OCI-LY1 (cell line): ENCODE measurements at regions not wholly inside any gene's neighbourhood (a gene's known extent, or its start where the extent isn't known, plus 50 kb on each side); places are given as distances from the start of the nearest gene placed in this dataset.

Experiments used
- H2AFZ ChIP-seq: fragments of 200-600 bp; sonication (generic), shearing (Covaris generic); 2 replicates; pipeline ENCODE4 v1.6.0; 2014; ENCODE audit warnings: antibody characterized with exemption, mild to moderate bottlenecking, low read length
- H3F3A ChIP-seq: fragments of 200-600 bp; sonication (generic), shearing (Covaris generic); 2 replicates; pipeline ENCODE4 v1.6.0; 2014; ENCODE audit warnings: mild to moderate bottlenecking, antibody characterized with exemption, low read length, moderate library complexity; ENCODE audit not compliant: insufficient read depth
- H3K27ac ChIP-seq: fragments of 200-600 bp; sonication (generic); 2 replicates; pipeline ENCODE4 v1.5.1; 2014; ENCODE audit warnings: low read length, mixed run types, mild to moderate bottlenecking, low read depth; ENCODE audit not compliant: poor library complexity, severe bottlenecking
- H3K27me3 ChIP-seq: fragments of 200-600 bp; sonication (generic); 2 replicates; pipeline ENCODE4 v1.6.0; 2014; ENCODE audit warnings: antibody characterized with exemption, mild to moderate bottlenecking, low read length, moderate library complexity; ENCODE audit not compliant: insufficient read depth
- H3K36me3 ChIP-seq: fragments of 200-600 bp; sonication (generic); 2 replicates; pipeline ENCODE4 v1.6.1; 2014; ENCODE audit warnings: mild to moderate bottlenecking, antibody characterized with exemption, low read length, moderate library complexity, mixed read lengths; ENCODE audit not compliant: insufficient read depth
- H3K4me1 ChIP-seq: fragments of 200-600 bp; sonication (generic); 2 replicates; pipeline ENCODE4 v1.5.1; 2014; ENCODE audit warnings: mild to moderate bottlenecking, low read length, moderate library complexity; ENCODE audit not compliant: insufficient read depth, severe bottlenecking
- H3K4me2 ChIP-seq: fragments of 200-600 bp; sonication (generic), shearing (Covaris generic); 2 replicates; pipeline ENCODE4 v1.6.1; 2014; ENCODE audit warnings: low read length
- H3K4me3 ChIP-seq: fragments of 200-600 bp; sonication (generic); 2 replicates; pipeline ENCODE4 v1.5.1; 2014; ENCODE audit warnings: low read length, low read depth, mild to moderate bottlenecking, mixed read lengths; ENCODE audit not compliant: poor library complexity, severe bottlenecking
- H3K79me2 ChIP-seq: fragments of 200-600 bp; shearing (Covaris generic); 2 replicates; pipeline ENCODE4 v1.6.1; 2016; ENCODE audit warnings: mixed run types, low read length, mixed read lengths; ENCODE audit not compliant: insufficient read depth
- H3K9ac ChIP-seq: fragments of 200-600 bp; sonication (generic), shearing (Covaris generic); 2 replicates; pipeline ENCODE4 v1.6.1; 2014; ENCODE audit warnings: mild to moderate bottlenecking, low read length, mixed read lengths
- H3K9me2 ChIP-seq: fragments of 200-600 bp; sonication (generic), shearing (Covaris generic); 2 replicates; pipeline ENCODE4 v1.6.1; 2014; ENCODE audit warnings: low read depth, mild to moderate bottlenecking, low read length, mixed read lengths
- H3K9me3 ChIP-seq: fragments of 200-600 bp; shearing (Covaris generic); 2 replicates; pipeline ENCODE4 v1.6.1; 2014; ENCODE audit warnings: low read length, mixed read lengths
- H4K20me1 ChIP-seq: fragments of 200-600 bp; sonication (generic), shearing (Covaris generic); 2 replicates; pipeline ENCODE4 v1.6.0; 2016; ENCODE audit warnings: mild to moderate bottlenecking, low read length; ENCODE audit not compliant: insufficient read depth
- CTCF ChIP-seq: fragments of 200-600 bp; sonication (generic), shearing (Covaris generic); IDR thresholded peaks from 2 replicates; pipeline ENCODE4 v1.5.1; 2017; ENCODE audit warnings: mild to moderate bottlenecking, antibody characterized with exemption, low read length, moderate library complexity, mixed read lengths
- EZH2 ChIP-seq: fragments of 200-600 bp; sonication (generic), shearing (Covaris generic); IDR thresholded peaks from 2 replicates; pipeline ENCODE4 v1.8.0; 2017; ENCODE audit warnings: borderline replicate concordance, mixed run types, mild to moderate bottlenecking, antibody characterized with exemption, low read length, moderate library complexity, mixed read lengths

GRCh38 chr13:24056616-24057137, 103.8 kb upstream of the SPATA13 start:
- no peak overlapping the region for H2AFZ ChIP-seq
- no peak overlapping the region for H3K4me2 ChIP-seq
- H3K27ac ChIP-seq, result no peak overlapping the region
- H4K20me1 ChIP-seq, result no peaks in the 10 kb centered on the region
- H3K79me2 ChIP-seq, result no peaks in the 10 kb centered on the region
- H3K36me3 ChIP-seq, result no peaks in the 10 kb centered on the region
- H3K9me2 ChIP-seq, result no peaks in the 10 kb centered on the region
- no peaks in the 10 kb centered on the region for H3F3A ChIP-seq
- no peak overlapping the region for H3K4me3 ChIP-seq
- no peak overlapping the region for H3K9ac ChIP-seq
- H3K4me1 ChIP-seq, result no peaks in the 10 kb centered on the region
- TF ChIP-seq CTCF, result no peak
- no peak for TF ChIP-seq EZH2
- no peaks in the 10 kb centered on the region for H3K27me3 ChIP-seq
- H3K9me3 ChIP-seq, result no peaks in the 10 kb centered on the region

- H3K4me2 ChIP-seq, result no peak overlapping the region
- H3K9me3 ChIP-seq, result no peaks in the 10 kb centered on the region
- H3K4me1 ChIP-seq, result no peaks in the 10 kb centered on the region
- H3K27me3 ChIP-seq, result no peaks in the 10 kb centered on the region
- no peaks in the 10 kb centered on the region for H4K20me1 ChIP-seq
- H3K9me2 ChIP-seq, result no peaks in the 10 kb centered on the region
- no peak overlapping the region for H2AFZ ChIP-seq
- no peak overlapping the region for H3K27ac ChIP-seq
- H3K36me3 ChIP-seq, result no peaks in the 10 kb centered on the region
- no peak overlapping the region for H3K4me3 ChIP-seq
- no peaks in the 10 kb centered on the region for H3K79me2 ChIP-seq
- no peaks in the 10 kb centered on the region for H3F3A ChIP-seq
- TF ChIP-seq EZH2 (no peak), CTCF (no peak)
- no peak overlapping the region for H3K9ac ChIP-seq
Measured at GRCh38 chr13:24060993-24061392, 99.5 kb upstream of the SPATA13 start.

- Histone ChIP-seq H3K4me1 (no peaks in the 10 kb centered on the region), H2AFZ (no peak overlapping the region), H3K4me2 (no peak overlapping the region), H3K9ac (no peak overlapping the region), H4K20me1 (no peaks in the 10 kb centered on the region), H3K79me2 (no peaks in the 10 kb centered on the region), H3K9me2 (no peaks in the 10 kb centered on the region), H3K4me3 (no peak overlapping the region), H3F3A (no peaks in the 10 kb centered on the region), H3K27ac (no peak overlapping the region), H3K9me3 (no peaks in the 10 kb centered on the region), H3K36me3 (no peaks in the 10 kb centered on the region), H3K27me3 (no peaks in the 10 kb centered on the region)
- TF ChIP-seq EZH2, result no peak
- no peak for TF ChIP-seq CTCF
Measured at GRCh38 chr13:24063281-24063877, 97.1 kb upstream of the SPATA13 start.
